Heart right ventricle (tissue), 16 donors: ENCODE measurements at regions not wholly inside any gene's neighbourhood (a gene's known extent, or its start where the extent isn't known, plus 50 kb on each side); places are given as distances from the start of the nearest gene placed in this dataset.
A peak's percentile ranks its signal among the peaks of the same experiment; 100 is the strongest.
"Not testable (repeated sequence)": the region's sequence is repeated elsewhere in the genome, so short reads cannot be mapped to it uniquely, and the experiment has no call there.

Experiments used
- ATAC-seq, 8 donors: fragments of 200-7000 bp; cut with Tn5 transposase; one replicate each; pipeline ENCODE4 v1.9.1; 2020; ENCODE audit warnings: mild to moderate bottlenecking in 8 of 8, moderate library complexity in 8 of 8, moderate number of reproducible peaks in 1 of 8
- DNase-seq, 2 donors: peaks; one replicate each; pipeline ENCODE4 v3.0.0-alpha.2; 2020
- H3K27ac ChIP-seq, 10 donors: fragments of 200-600 bp; sonication (generic) in 2 of 10; one replicate each; pipeline versions ENCODE4 v1.5.0 to v1.8.0; 2020 to 2022; ENCODE audit warnings: mild to moderate bottlenecking in 3 of 10
- H3K27me3 ChIP-seq, 7 donors: fragments of 200-600 bp; one replicate each; pipeline ENCODE4 v1.8.0; 2021 to 2022; ENCODE audit warnings: mild to moderate bottlenecking in 2 of 7
- H3K36me3 ChIP-seq, 9 donors: fragments of 200-600 bp; sonication (generic) in 1 of 9; one replicate each; pipeline versions ENCODE4 v1.5.0 to v1.8.0; 2020 to 2022; ENCODE audit warnings: mild to moderate bottlenecking in 2 of 9
- H3K4me1 ChIP-seq, 9 donors: fragments of 200-600 bp; sonication (generic) in 1 of 9; one replicate each; pipeline versions ENCODE4 v1.5.0 to v1.8.0; 2020 to 2022; ENCODE audit warnings: mild to moderate bottlenecking in 4 of 9
- H3K4me3 ChIP-seq, 10 donors: fragments of 200-600 bp; sonication (generic) in 2 of 10; one replicate each; pipeline versions ENCODE4 v1.5.0 to v1.8.0; 2020 to 2022; ENCODE audit warnings: mild to moderate bottlenecking in 7 of 10, moderate library complexity in 2 of 10
- H3K9me3 ChIP-seq, 11 donors: fragments of 200-600 bp in 10 of 11; sonication (generic) in 2 of 11; one replicate each; pipeline versions ENCODE4 v1.5.0 to v1.8.0; 2013 to 2022; ENCODE audit warnings: mild to moderate bottlenecking in 2 of 11, control low read depth in 1 of 11, moderate library complexity in 1 of 11
- WGBS, 2 donors: extraction: QIAGEN DNeasy Blood & Tissue Kit; methylation state at CpG; one replicate each; pipeline ENCODE4 v1.1.7; 2013; ENCODE audit warnings: inconsistent platforms in 1 of 2; 5-methylcytosine and 5-hydroxymethylcytosine counted together
- intact Hi-C, 10 donors: fragments of 100-400 bp; cut with DNase I; formaldehyde crosslinking; loops; one replicate each; pipeline versions ENCODE4 v1.11.1 to v1.14.2; 2022
- TF ChIP-seq, protein P1 (sequence below), 9 donors: fragments of 200-600 bp; sonication (generic) in 2 of 9; IDR thresholded peaks; one replicate each; pipeline versions ENCODE4 v1.5.0 to v1.8.0; 2021 to 2022; ENCODE audit warnings: antibody characterized with exemption in 9 of 9, mild to moderate bottlenecking in 5 of 9, moderate library complexity in 1 of 9
- donor health status: Arrhythmogenic right ventricular cardiomyopathy.
- donor health status: ischemic (EF 13 %, LVEDD 7.1; RV severe dilation, severe dysfunction).
- donor health status: healthy with polysubstance abuse.
- donor health status: DM: no; HTN: yes; CAD: no.
- donor health status: DM: no; HTN: no; CAD: no.
- donor health status: ischemic (EF 25% LVEDD 6.9; RV normal size, moderate dysfunction).
- donor health status: ischemic (EF 25% LVEDD 5.7; RV mildly dilated, moderate dysfunction).
- donor health status: healthy.
- donor health status: DM: yes; HTN: yes; CAD: no.
- donor health status: Ischemic cardiomyopathy.
- donor health status: ischemic (EF 35%, LVEDD 5.7; RV mildly dilated, moderate dysfunction).
- donor health status: nonischemic (EF 11% LVEDD 7.7; RV severe dilation, severe dysfunction).
- donor health status: DM: yes; HTN: yes; CAD: no.
- donor health status: PGD.
- donor health status: ischemic (EF 29% LVEDD 5.4; RV normal size, mild dysfunction).
- donor health status: nonischemic (EF 23%, LVEDD 6.1; RV moderate dilation, normal function).

GRCh38 chr3:59364496-59364895 is 314.7 kb upstream of the CFAP20DC start:
- WGBS, 2 donors: 41 to 60% methylated on average over 4 of the region's 4 CpGs
- DNase-seq (no peak), ATAC-seq (no peak)
- Histone ChIP-seq H3K4me1 (peaks cover 0 to 5% (median 0%) of the 10 kb centered on the region in 9 donors), H3K27ac (no peak overlapping the region), H3K27me3 (no peaks in the 10 kb centered on the region), H3K36me3 (no peaks in the 10 kb centered on the region), H3K9me3 (peaks cover 0 to 8% (median 0%) of the 10 kb centered on the region in 11 donors), H3K4me3 (no peak overlapping the region)
- intact Hi-C loops: no loop called here
- TF ChIP-seq, protein P1, sequence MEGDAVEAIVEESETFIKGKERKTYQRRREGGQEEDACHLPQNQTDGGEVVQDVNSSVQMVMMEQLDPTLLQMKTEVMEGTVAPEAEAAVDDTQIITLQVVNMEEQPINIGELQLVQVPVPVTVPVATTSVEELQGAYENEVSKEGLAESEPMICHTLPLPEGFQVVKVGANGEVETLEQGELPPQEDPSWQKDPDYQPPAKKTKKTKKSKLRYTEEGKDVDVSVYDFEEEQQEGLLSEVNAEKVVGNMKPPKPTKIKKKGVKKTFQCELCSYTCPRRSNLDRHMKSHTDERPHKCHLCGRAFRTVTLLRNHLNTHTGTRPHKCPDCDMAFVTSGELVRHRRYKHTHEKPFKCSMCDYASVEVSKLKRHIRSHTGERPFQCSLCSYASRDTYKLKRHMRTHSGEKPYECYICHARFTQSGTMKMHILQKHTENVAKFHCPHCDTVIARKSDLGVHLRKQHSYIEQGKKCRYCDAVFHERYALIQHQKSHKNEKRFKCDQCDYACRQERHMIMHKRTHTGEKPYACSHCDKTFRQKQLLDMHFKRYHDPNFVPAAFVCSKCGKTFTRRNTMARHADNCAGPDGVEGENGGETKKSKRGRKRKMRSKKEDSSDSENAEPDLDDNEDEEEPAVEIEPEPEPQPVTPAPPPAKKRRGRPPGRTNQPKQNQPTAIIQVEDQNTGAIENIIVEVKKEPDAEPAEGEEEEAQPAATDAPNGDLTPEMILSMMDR (IDR thresholded peaks at IDR 0.05): no peak

DNA sequence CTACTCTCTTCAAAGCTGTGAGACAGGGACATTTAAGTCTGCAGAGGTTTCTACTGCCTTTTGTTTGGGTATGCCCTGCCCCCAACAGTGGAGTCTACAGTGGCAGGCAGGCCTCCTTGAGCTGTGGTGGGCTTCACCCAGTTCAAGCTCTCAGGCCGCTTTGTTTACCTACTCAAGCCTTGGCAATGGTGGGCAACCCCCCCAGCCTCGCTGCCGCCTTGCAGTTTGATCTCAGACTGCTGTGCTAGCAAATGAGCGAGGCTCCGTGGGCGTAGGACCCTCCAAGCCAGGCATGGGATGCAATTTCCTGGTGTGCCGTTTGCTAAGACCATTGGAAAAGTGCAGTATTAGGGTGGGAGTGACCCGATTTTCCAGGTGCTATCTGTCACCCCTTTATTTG is 310.5 kb upstream of the CFAP20DC start:
- intact Hi-C loops, ATAC-seq, DNase-seq, H3K27me3 ChIP-seq, H3K36me3 ChIP-seq, H3K4me1 ChIP-seq, H3K9me3 ChIP-seq, H3K4me3 ChIP-seq, H3K27ac ChIP-seq: not testable (repeated sequence)
- 85 to 87% methylated on average over 8 of the region's 8 CpGs for WGBS, 2 donors

- TF ChIP-seq, protein P1 (IDR thresholded peaks at IDR 0.05): no peak
Observed at GRCh38 chr3:59341459-59341858, 291.6 kb upstream of the CFAP20DC start.

GRCh38 chr3:59339818-59340217 is 290.0 kb upstream of the CFAP20DC start:
- Histone ChIP-seq H3K36me3 (no peaks in the 10 kb centered on the region), H3K27ac (no peak overlapping the region), H3K27me3 (no peaks in the 10 kb centered on the region), H3K4me3 (no peak overlapping the region), H3K9me3 (no peaks in the 10 kb centered on the region), H3K4me1 (peaks cover 0 to 14% (median 3%) of the 10 kb centered on the region in 9 donors)
- DNase-seq: no peak
- TF ChIP-seq, protein P1 (IDR thresholded peaks at IDR 0.05): no peak
- ATAC-seq: no peak
- intact Hi-C loops: no loop called here
- 78 to 90% methylated on average over 3 of the region's 3 CpGs for WGBS, 2 donors

More at GRCh38 chr3:59341459-59341858, 291.6 kb upstream of the CFAP20DC start:
- peak in 1 of 8 donors; percentile 73 for ATAC-seq
- H3K4me1 ChIP-seq: peaks cover 0 to 6% (median 0%) of the 10 kb centered on the region in 9 donors
- WGBS, 2 donors: 22 to 46% methylated on average over 4 of the region's 4 CpGs
- H3K9me3 ChIP-seq: no peaks in the 10 kb centered on the region
- intact Hi-C loops: no loop called here
- H3K27me3 ChIP-seq: no peaks in the 10 kb centered on the region
- DNase-seq: no peak
- no peak overlapping the region for H3K4me3 ChIP-seq
- H3K36me3 ChIP-seq: no peaks in the 10 kb centered on the region
- no peak overlapping the region for H3K27ac ChIP-seq

DNA sequence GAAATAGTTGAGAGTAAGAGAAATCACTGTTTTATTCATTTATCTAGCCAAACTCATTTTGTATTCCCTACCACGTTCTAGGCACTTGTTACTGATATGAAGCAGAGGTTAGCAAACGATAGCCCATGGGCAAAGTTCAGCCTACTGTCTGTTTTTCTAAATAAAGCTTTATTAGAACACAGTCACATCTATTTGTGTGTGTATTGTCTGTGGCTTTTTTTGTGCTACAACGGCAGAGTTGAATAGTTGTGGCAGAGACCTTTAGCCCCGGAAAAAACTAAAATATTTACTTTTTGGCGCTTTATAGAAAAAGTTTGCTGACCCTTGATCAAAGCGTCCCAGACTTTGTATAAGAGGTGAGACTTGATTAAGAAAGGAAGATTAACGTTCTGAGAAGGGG is 289.1 kb upstream of the CFAP20DC start:
- ATAC-seq (no peak), DNase-seq (no peak)
- Histone ChIP-seq H3K4me3 (no peak overlapping the region), H3K27ac (no peak overlapping the region), H3K27me3 (no peaks in the 10 kb centered on the region), H3K36me3 (no peaks in the 10 kb centered on the region), H3K4me1 (peaks cover 0 to 15% (median 5%) of the 10 kb centered on the region in 9 donors), H3K9me3 (no peaks in the 10 kb centered on the region)
- TF ChIP-seq, protein P1 (IDR thresholded peaks at IDR 0.05): no peak
- intact Hi-C loops: no loop called here
- 71 to 74% methylated on average over 7 of the region's 7 CpGs for WGBS, 2 donors
